ENCODE measurements at regions not wholly inside any gene's neighbourhood (a gene's known extent, or its start where the extent isn't known, plus 50 kb on each side); places are given as distances from the start of the nearest gene placed in this dataset.

DNA sequence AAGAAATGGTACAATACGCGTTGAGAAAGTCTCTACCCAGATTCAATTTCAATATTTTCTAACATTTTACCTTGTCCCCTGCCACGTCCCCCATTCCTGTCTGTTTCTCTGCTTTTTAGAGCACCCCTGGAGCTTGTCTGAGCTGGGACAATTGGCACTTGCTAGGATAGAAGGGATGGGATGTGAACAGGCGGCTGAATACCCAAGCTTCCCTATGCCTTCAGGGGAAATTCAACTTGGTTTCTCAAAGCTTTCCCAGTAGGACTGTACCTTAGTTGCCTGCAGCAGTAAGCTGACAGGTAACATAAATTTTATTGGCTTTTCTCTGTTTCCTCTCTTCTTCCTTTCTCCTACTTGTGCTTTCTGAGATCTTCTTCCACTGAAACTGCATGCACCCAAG lies 1663.3 kb downstream of the EFNB2 start:
- H3K36me3 ChIP-seq: no peaks in the 10 kb centered on the region
- H3K4me3 ChIP-seq: no peak overlapping the region
- H3K27ac ChIP-seq: no peak overlapping the region
- H3K27me3 ChIP-seq: no peaks in the 10 kb centered on the region
- no peak for DNase-seq (ENCODE audit: low spot score)
- no peak for TF ChIP-seq CTCF (IDR thresholded peaks at IDR 0.05)
- H3K9me3 ChIP-seq: peaks cover 3 to 11% of the 10 kb centered on the region in 2 donors
- H3K4me1 ChIP-seq: no peaks in the 10 kb centered on the region

- no peak overlapping the region for H3K4me3 ChIP-seq
Observed at GRCh38 chr13:104871456-104871855, 1664.0 kb downstream of the EFNB2 start.

DNA sequence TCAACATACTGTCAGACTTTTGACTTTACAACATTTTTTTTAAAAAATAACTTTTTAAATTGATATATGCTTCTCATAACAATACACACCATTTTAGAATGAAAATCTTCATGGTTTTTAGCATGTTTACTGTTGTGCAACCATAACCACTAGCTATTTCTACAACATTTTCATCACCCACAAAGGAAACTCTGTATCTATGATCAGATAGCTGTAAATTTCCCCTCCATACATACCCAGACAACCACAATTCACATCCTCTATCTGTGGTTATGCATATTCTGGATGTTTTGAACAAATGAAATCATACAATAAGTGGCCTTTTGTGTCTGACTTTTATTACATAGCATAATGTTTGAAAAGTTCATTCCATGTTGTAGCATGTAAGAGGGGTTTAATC lies 1666.0 kb downstream of the EFNB2 start:
- Histone ChIP-seq H3K4me3 (no peak overlapping the region), H3K27me3 (no peaks in the 10 kb centered on the region), H3K27ac (no peak overlapping the region), H3K4me1 (no peaks in the 10 kb centered on the region), H3K9me3 (peaks cover 3 to 11% of the 10 kb centered on the region in 2 donors), H3K36me3 (no peaks in the 10 kb centered on the region)
- TF ChIP-seq CTCF (IDR thresholded peaks at IDR 0.05): no peak
- DNase-seq (ENCODE audit: low spot score): no peak

More at GRCh38 chr13:104871456-104871855, 1664.0 kb downstream of the EFNB2 start:
- no peaks in the 10 kb centered on the region for H3K27me3 ChIP-seq
- H3K27ac ChIP-seq: no peak overlapping the region
- H3K36me3 ChIP-seq: no peaks in the 10 kb centered on the region
- H3K9me3 ChIP-seq: peaks cover 3 to 11% of the 10 kb centered on the region in 2 donors
- DNase-seq (ENCODE audit: low spot score): no peak
- TF ChIP-seq CTCF (IDR thresholded peaks at IDR 0.05): no peak
- no peaks in the 10 kb centered on the region for H3K4me1 ChIP-seq

GRCh38 chr13:104868806-104869205 lies 1666.7 kb downstream of the EFNB2 start:
- H3K9me3 ChIP-seq: peaks cover 3 to 11% of the 10 kb centered on the region in 2 donors

GRCh38 chr13:104855581-104855980 lies 1679.9 kb downstream of the EFNB2 start:
- Histone ChIP-seq H3K27ac (no peak overlapping the region), H3K4me1 (no peaks in the 10 kb centered on the region), H3K36me3 (no peaks in the 10 kb centered on the region), H3K9me3 (no peaks in the 10 kb centered on the region), H3K4me3 (no peak overlapping the region), H3K27me3 (no peaks in the 10 kb centered on the region)
- DNase-seq (ENCODE audit: low spot score): no peak
- no peak for TF ChIP-seq CTCF (IDR thresholded peaks at IDR 0.05)

More at GRCh38 chr13:104868806-104869205, 1666.7 kb downstream of the EFNB2 start:
- no peak for TF ChIP-seq CTCF (IDR thresholded peaks at IDR 0.05)
- H3K4me1 ChIP-seq: no peaks in the 10 kb centered on the region
- no peak overlapping the region for H3K27ac ChIP-seq
- no peak for DNase-seq (ENCODE audit: low spot score)
- H3K4me3 ChIP-seq: no peak overlapping the region
- no peaks in the 10 kb centered on the region for H3K36me3 ChIP-seq
- H3K27me3 ChIP-seq: no peaks in the 10 kb centered on the region

- Histone ChIP-seq H3K4me3 (no peak overlapping the region), H3K4me1 (no peaks in the 10 kb centered on the region), H3K36me3 (no peaks in the 10 kb centered on the region), H3K9me3 (no peaks in the 10 kb centered on the region), H3K27ac (no peak overlapping the region), H3K27me3 (no peaks in the 10 kb centered on the region)
- TF ChIP-seq CTCF (IDR thresholded peaks at IDR 0.05): no peak
- DNase-seq (ENCODE audit: low spot score): no peak
Observed at GRCh38 chr13:104854698-104855097, 1680.8 kb downstream of the EFNB2 start.

All from right atrium auricular region (tissue), 2 donors.